ENCODE measurements at regions not wholly inside any gene's neighbourhood (a gene's known extent, or its start where the extent isn't known, plus 50 kb on each side); places are given as distances from the start of the nearest gene placed in this dataset.
A peak's percentile ranks its signal among the peaks of the same experiment; 100 is the strongest.
"Not testable (repeated sequence)": the region's sequence is repeated elsewhere in the genome, so short reads cannot be mapped to it uniquely, and the experiment has no call there.

DNA sequence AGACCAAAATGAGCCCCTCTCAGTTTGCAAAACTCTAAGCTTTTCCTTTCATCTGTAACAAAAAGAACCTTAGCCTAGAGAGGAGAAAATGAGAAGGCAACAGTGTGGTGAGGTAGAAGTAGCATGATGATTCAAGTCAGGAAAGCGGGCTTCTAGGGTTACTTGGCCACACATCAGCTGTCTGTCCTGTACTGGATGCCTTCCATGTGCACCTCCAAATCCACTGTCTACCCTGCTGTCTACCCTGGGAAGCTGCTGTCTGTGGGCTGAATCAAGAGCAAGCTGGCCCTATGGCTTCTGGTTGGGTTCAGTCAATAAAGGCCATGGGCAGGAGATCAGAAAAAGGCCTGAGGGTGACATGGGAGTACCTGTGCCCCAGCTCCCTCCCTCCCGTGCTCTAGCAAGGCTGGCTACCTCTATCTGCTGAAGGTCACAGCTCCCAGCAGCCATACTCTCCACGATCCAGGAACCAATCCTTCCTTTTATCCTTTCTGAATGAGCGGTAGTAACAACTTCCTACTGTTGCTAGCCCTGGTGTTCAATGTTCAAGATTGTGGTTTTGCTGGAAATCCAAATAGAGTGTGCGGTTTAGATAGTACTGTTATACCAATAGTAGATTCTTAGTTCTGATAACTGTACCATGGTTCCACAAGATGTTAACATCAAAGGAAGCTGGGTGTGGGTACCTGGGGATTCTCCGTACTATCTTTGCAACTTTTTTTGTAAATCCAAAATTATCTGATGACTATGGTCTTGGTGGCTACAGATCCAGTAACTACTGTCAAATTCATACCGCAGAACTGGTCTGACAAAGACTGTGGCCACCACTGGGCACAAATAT, 191.0 kb downstream of the ESM1 start:
- Mint-ChIP-seq H3K36me3 (no peaks in the 10 kb centered on the region), H3K4me3 (no peak overlapping the region), H3K9me3 (no peaks in the 10 kb centered on the region)

DNA sequence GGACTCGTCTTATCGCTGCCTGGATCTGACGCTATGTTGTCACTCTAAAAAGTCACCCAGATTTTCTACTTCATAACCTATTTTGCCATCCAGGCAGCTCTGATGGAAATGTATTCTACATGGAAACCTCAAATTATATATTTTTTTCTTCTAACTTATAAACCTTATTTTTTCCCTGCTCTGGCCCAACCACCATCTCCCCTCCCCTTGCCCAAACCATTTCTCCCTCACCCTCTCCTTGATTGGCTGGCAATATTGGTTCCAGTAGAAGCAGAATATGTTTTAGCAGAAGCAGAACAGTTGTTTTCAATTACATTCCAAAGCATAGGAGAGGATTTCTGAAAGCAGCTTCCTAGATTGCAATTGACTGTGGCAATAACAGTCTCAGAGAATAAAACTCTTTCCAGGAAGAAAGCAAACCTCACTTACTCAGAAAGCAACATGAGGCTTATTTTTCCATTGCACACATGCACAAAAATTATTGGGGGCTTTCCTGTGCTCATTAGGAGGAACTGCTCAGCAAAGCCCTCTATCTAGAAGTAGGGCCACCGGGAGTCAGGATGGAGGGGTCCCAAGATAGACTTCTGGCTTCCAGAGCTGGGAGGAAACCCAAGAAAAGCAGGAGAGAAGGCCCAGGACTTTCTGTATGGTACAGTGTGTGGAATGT, 191.8 kb downstream of the ESM1 start:
- H3K27me3 Mint-ChIP-seq: peaks cover 2% of the 10 kb centered on the region
- no peak overlapping the region for H3K27ac Mint-ChIP-seq
- H3K36me3 Mint-ChIP-seq: no peaks in the 10 kb centered on the region
- H3K9me3 Mint-ChIP-seq: no peaks in the 10 kb centered on the region
- H3K4me3 Mint-ChIP-seq: no peak overlapping the region
- H3K4me1 Mint-ChIP-seq: peaks cover 3 to 17% (median 8%) of the 10 kb centered on the region in 3 donors

More for the DNA sequence above, 191.0 kb downstream of the ESM1 start:
- Mint-ChIP-seq H3K27me3 (peaks cover 2% of the 10 kb centered on the region), H3K4me1 (peaks cover 3 to 17% (median 9%) of the 10 kb centered on the region in 3 donors), H3K27ac (no peak overlapping the region)

DNA sequence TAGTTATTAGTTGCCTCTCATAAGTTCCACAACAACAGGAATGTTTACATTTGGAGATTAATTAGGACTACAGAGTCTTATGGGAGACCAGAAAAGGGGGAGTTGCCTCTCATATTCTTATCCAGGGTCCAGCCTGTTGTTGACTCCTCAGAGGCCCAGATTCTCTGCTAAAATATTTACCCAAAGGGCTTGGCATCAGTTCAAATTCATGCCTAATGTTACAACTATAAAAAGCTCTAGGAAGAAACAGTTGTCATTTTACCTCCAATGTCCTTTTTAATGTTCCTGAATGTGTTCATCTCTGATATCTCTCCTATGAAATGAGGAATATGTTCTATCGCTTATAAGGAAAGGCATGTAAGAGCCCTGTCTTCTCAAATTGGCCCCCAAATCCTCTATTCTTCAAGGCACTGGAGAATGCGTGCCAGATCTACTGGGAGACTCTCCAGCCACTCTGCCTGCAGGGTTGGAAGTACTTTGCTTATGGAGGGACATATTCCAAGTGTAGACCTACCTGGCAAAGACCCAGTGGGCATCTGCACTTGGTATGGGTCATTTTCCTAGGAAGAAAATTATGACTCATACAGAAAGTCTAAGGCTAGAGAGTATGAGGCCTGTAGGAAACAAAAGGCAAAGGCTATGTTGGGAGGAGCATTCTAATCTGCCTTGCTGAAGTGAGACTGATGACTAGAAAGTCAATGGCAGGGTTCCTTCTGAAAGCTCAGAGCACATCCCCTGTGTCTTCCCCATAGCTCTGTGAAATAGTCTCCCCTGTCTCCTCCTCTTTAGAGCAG, 192.6 kb downstream of the ESM1 start:
- H3K4me3 Mint-ChIP-seq: no peak overlapping the region
- peaks cover 2% of the 10 kb centered on the region for H3K27me3 Mint-ChIP-seq
- no peak overlapping the region for H3K27ac Mint-ChIP-seq
- peaks cover 3 to 17% (median 8%) of the 10 kb centered on the region in 3 donors for H3K4me1 Mint-ChIP-seq
- H3K36me3 Mint-ChIP-seq: no peaks in the 10 kb centered on the region
- H3K9me3 Mint-ChIP-seq: peaks cover 0 to 2% (median 0%) of the 10 kb centered on the region in 3 donors

DNA sequence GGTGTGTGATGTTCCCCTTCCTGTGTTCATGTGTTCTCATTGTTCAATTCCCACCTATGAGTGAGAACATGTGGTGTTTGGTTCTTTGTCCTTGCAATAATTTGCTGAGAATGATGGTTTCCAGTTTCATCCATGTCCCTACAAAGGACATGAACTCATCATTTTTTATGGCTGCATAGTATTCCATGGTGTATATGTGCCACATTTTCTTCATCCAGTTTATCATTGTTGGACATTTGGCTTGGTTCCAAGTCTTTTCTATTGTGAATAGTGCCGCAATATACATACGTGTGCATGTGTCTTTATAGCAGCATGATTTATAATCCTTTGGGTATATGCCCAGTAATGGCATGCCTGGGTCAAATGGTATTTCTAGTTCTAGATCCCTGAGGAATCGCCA, 197.5 kb downstream of the ESM1 start:
- not testable (repeated sequence) for H3K27ac Mint-ChIP-seq

DNA sequence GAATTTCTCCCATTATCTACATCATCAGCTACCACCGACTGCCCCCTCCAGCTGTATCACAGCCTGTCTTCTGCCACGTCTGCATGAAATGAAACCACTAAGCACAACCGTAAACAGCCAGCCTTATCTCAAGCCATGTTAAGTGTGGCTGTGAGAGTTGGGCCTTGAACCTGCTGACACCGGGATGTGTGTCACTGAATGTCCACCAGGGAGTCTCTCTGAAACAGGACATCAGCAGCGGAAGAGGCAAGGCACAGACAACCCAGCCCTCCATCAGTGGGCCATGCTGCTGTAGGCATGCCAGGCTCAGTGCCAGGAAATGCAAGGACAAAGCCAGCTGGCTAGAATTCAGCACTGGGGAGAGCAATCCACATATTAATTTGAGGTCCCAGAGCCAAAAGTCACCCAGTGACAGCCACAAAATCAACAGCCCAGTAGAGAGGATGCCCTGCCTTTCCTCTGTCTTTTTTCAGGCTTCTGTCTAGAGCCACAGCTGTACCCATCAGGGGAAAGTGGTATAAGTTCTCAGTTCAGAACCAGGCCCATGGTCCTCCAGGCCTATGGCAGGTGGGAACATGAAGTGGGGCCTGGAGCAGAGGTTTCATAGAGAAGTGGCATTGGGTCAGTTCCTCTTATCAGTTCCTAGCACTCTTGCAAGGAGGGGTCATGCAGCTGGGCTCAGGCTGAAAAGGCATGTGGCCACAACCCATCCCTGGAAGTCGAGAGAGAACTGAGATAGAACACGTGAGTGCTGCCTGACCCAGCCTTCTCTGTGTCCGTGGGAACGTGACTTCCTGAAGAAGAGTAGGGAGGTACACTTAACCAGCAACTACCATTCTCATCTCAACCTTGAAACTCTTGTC, 199.4 kb downstream of the ESM1 start:
- Mint-ChIP-seq H3K9me3 (peaks cover 4 to 11% (median 7%) of the 10 kb centered on the region in 3 donors), H3K27me3 (no peaks in the 10 kb centered on the region), H3K36me3 (peaks cover 7% of the 10 kb centered on the region), H3K4me1 (peaks cover 13 to 16% (median 14%) of the 10 kb centered on the region in 3 donors), H3K4me3 (peak overlapping the region in 2 of 4 donors; percentile 31 to 82), H3K27ac (peak overlapping the region; percentile 8 to 87 (median 45))

More for the DNA sequence above, 197.5 kb downstream of the ESM1 start:
- H3K9me3 Mint-ChIP-seq, H3K4me3 Mint-ChIP-seq, H3K36me3 Mint-ChIP-seq, H3K27me3 Mint-ChIP-seq: not testable (repeated sequence)
- peaks cover 13 to 16% (median 14%) of the 10 kb centered on the region in 3 donors for H3K4me1 Mint-ChIP-seq

DNA sequence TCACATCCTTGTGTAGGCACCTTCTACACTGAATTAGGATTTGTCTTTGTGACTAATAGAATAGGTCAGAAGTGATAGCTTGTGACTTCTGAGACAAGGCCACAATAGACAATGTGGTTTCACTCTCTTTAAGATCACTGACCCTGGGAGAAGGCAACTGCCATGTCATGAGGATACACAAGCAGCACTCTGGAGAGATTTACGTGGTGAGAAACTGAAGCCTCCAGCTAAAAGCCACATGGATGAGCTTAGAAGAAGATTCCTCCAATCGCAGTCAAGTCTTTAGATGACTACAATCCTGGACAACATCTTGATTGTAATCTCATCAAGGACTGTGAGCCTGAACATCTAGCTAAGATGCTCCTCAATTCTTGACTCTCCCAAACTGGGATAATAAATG, 206.6 kb downstream of the ESM1 start:
- Mint-ChIP-seq H3K27me3 (no peaks in the 10 kb centered on the region), H3K36me3 (peaks cover 7% of the 10 kb centered on the region), H3K4me3 (no peak overlapping the region), H3K27ac (no peak overlapping the region), H3K4me1 (peaks cover 0 to 4% (median 1%) of the 10 kb centered on the region in 3 donors), H3K9me3 (peaks cover 3 to 4% (median 4%) of the 10 kb centered on the region in 3 donors)

DNA sequence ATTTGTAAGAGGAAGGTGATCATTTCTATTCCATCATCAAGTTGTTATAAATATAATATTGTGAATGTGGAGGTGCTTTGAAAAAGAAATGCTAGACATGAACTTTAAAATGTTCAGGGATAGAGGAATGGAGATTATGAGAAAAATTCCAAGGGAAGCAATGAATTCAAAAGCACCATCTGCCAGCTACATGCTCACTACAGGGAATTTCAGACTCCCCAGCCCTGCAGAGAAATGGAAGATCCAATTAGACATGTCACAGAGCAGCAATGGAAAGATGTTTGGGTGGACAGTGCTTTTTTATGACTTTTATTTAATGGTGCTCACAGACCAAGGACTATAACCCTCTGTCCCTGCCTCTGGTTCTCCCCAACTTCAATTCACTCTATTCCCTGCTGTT, 209.7 kb downstream of the ESM1 start:
- Mint-ChIP-seq H3K4me3 (no peak overlapping the region), H3K36me3 (no peaks in the 10 kb centered on the region), H3K27ac (no peak overlapping the region), H3K4me1 (peaks cover 7 to 20% (median 11%) of the 10 kb centered on the region in 3 donors), H3K9me3 (no peaks in the 10 kb centered on the region), H3K27me3 (no peaks in the 10 kb centered on the region)

DNA sequence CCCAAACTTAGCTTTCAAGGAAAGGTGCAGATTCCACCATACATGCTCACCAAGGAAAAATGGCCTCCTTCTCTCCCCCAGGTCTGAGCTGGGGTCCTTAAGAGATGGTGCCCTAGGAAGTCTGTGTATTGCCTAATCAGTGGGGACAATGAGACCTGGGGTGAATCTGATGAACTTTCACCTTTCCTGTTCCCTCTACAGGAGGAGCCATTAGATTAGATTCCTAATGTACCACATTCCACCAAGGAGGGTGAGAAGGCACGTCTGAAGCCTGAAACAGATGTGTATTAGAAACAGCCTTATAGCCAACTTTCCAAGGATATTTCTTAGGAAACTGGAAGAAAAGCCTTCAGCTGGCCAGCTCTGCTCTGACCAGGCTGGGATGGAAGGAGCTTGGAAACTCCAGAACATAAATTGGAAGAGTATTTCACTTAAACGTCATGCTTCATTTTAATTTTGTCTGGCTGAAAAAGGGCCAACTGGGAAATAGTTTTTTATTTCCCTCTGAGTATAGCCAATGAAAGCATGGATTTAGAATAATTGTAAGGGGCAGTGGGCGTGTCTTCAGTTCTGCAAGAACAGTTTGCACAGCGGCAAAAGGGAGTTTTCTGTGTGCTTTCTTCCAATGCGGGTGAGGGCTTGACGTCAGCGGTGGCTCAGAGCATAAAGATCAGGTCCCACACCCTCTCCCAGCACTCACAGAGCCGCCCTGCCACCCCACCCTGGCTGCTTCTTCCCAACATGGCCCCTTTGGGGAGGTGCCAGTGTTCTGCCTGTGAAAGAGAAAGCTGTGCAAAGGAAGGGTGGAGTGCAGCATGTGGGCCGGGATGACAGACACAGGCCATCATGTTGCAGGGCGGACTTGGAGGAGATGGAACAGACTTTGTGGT, 210.9 kb downstream of the ESM1 start:
- Mint-ChIP-seq H3K27me3 (no peaks in the 10 kb centered on the region), H3K4me1 (peaks cover 8 to 22% (median 17%) of the 10 kb centered on the region in 3 donors), H3K36me3 (no peaks in the 10 kb centered on the region), H3K4me3 (peak overlapping the region in 1 of 4 donors; percentile 81), H3K27ac (no peak overlapping the region), H3K9me3 (no peaks in the 10 kb centered on the region)

DNA sequence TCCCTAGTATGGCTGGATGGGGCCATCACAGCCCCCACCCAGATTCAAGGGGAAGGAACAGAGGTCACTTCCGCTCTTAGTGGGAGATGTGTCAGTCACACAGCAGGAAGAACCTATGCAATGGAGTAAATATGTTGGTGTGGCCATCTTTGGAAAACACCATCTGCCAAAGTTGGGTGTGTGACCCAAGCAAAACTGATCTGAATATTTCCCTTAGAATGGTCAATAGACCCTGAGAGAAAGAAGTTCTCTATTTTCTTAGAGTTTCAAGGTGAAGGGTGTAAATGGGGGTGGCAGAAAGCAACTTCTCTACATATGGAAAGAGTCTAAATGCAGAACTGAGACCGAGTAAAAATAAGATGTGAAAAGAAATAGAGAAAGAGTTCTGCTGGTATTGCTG, 212.7 kb downstream of the ESM1 start:
- no peaks in the 10 kb centered on the region for H3K9me3 Mint-ChIP-seq
- no peaks in the 10 kb centered on the region for H3K27me3 Mint-ChIP-seq
- H3K4me1 Mint-ChIP-seq: peaks cover 12 to 22% (median 17%) of the 10 kb centered on the region in 3 donors
- H3K36me3 Mint-ChIP-seq: no peaks in the 10 kb centered on the region
- H3K27ac Mint-ChIP-seq: no peak overlapping the region
- H3K4me3 Mint-ChIP-seq: peak overlapping the region in 2 of 4 donors; percentile 14 to 44

DNA sequence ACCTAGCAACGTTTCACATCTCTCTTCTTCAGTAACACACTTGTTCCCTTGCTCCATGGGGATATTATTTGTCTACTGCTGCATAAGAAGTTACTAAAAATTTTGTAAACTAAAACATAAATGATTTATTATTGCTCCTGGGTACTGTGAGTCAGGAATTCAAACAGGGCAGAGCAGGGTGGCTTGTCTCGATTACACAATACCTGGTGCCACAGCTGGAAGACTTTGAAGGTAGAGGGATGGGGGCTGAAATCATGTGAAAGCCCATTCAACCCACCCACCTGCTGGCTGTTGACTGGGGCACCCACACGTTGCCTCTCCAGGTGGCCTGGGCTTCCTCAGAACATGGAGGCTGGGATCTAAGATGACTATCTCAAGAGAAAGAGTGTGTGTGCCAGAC, 213.2 kb downstream of the ESM1 start:
- no peaks in the 10 kb centered on the region for H3K27me3 Mint-ChIP-seq
- H3K36me3 Mint-ChIP-seq: no peaks in the 10 kb centered on the region
- H3K27ac Mint-ChIP-seq: no peak overlapping the region
- no peaks in the 10 kb centered on the region for H3K9me3 Mint-ChIP-seq
- H3K4me1 Mint-ChIP-seq: peaks cover 12 to 22% (median 17%) of the 10 kb centered on the region in 3 donors
- peak overlapping the region in 1 of 4 donors; percentile 44 for H3K4me3 Mint-ChIP-seq

DNA sequence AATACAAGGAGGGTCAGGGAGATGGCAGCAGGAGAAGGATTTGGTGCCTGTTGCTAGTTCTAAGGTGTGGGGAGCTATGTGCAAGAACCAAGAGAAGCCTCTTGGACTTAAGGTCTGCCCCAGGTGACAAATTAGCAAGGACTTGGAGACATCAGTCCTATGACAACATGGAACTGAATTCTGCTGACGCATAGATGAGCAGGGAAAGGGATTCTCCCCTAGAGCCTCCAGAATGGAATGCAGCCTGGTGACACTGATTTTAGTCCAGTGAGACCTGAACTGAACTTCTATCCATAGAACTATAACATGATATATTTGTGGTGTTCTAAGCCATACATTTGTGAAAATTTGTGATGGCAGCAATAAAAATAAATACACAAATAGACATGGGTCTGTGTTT, 215.6 kb downstream of the ESM1 start:
- no peaks in the 10 kb centered on the region for H3K36me3 Mint-ChIP-seq
- H3K27me3 Mint-ChIP-seq: no peaks in the 10 kb centered on the region
- no peaks in the 10 kb centered on the region for H3K9me3 Mint-ChIP-seq
- H3K27ac Mint-ChIP-seq: no peak overlapping the region
- no peak overlapping the region for H3K4me3 Mint-ChIP-seq
- H3K4me1 Mint-ChIP-seq: peaks cover 11 to 19% (median 17%) of the 10 kb centered on the region in 3 donors

DNA sequence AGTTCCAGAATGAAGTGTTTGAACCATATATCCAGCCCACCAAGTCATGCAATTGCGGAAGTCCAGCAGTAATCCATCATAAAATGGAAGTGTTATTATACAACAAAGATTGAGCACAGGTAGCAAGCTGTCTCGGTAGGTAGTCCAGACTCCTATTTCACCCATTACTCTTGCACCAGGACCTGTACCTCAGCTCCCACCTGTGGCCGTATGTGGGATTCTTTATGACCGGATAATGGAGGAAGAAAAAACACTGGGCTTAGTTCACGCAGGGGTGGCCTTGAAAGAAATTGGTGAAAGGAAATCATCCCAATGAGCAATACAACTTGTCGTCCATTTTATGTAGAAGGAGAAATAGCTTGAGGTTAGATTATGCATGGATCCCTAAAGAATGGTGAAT, 216.3 kb downstream of the ESM1 start:
- Mint-ChIP-seq H3K4me3 (no peak overlapping the region), H3K36me3 (no peaks in the 10 kb centered on the region), H3K27ac (peak overlapping the region in 1 of 3 donors; percentile 63), H3K4me1 (peaks cover 11 to 18% (median 17%) of the 10 kb centered on the region in 3 donors), H3K9me3 (no peaks in the 10 kb centered on the region), H3K27me3 (no peaks in the 10 kb centered on the region)

DNA sequence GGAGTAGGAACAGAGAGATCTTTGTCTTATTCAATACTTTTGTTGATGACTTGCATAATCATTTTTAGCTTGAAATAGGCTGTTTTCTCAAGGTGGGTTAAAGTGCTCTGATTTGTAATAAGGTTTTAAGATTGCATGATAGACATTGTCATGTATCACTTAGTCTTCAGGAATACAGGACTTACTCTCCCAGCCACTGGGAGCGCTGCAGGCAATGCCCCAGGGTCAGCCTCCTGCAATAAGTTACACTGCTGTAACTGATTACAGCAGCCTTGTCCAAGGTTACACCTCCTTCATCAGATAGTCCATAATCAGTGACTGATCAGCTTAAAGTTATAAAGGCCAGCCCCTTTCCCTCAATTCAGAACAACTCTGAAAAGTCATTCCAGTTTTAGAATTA, 218.6 kb downstream of the ESM1 start:
- no peaks in the 10 kb centered on the region for H3K27me3 Mint-ChIP-seq
- H3K4me3 Mint-ChIP-seq: no peak overlapping the region
- H3K4me1 Mint-ChIP-seq: peaks cover 5 to 7% (median 5%) of the 10 kb centered on the region in 3 donors
- no peaks in the 10 kb centered on the region for H3K36me3 Mint-ChIP-seq
- H3K27ac Mint-ChIP-seq: no peak overlapping the region
- H3K9me3 Mint-ChIP-seq: no peaks in the 10 kb centered on the region

Measured in IgD-negative memory B cell (primary cell).